Suprapubic skin (tissue), 4 donors: ENCODE measurements at regions not wholly inside any gene's neighbourhood (a gene's known extent, or its start where the extent isn't known, plus 50 kb on each side); places are given as distances from the start of the nearest gene placed in this dataset.

ENCODE experiments used
- EP300 ChIP-seq: sonication (generic); formaldehyde crosslinking; IDR thresholded peaks from one replicate; pipeline ENCODE4 v1.6.1; 2017; ENCODE audit warnings: antibody characterized with exemption
- POLR2A ChIP-seq, 2 donors: fragments of 450-650 bp; IDR thresholded peaks; one replicate each; pipeline ENCODE4 v1.6.1; 2017; ENCODE audit warnings: antibody characterized with exemption in 2 of 2, mild to moderate bottlenecking in 2 of 2, moderate library complexity in 2 of 2
- POLR2AphosphoS5 ChIP-seq, 3 donors: sonication (generic); formaldehyde crosslinking; IDR thresholded peaks; one replicate each; pipeline ENCODE4 v1.6.1; 2017; ENCODE audit warnings: antibody characterized with exemption in 3 of 3
- TF ChIP-seq, protein P1 (sequence below), 2 donors: fragments of 200-600 bp in 1 of 2; fragments of 450-650 bp in 1 of 2; sonication (generic) in 1 of 2; IDR thresholded peaks; one replicate each; pipeline ENCODE4 v1.5.1; 2016 to 2019; ENCODE audit warnings: antibody characterized with exemption in 2 of 2, mild to moderate bottlenecking in 1 of 2, moderate library complexity in 1 of 2

- TF ChIP-seq, protein P1, sequence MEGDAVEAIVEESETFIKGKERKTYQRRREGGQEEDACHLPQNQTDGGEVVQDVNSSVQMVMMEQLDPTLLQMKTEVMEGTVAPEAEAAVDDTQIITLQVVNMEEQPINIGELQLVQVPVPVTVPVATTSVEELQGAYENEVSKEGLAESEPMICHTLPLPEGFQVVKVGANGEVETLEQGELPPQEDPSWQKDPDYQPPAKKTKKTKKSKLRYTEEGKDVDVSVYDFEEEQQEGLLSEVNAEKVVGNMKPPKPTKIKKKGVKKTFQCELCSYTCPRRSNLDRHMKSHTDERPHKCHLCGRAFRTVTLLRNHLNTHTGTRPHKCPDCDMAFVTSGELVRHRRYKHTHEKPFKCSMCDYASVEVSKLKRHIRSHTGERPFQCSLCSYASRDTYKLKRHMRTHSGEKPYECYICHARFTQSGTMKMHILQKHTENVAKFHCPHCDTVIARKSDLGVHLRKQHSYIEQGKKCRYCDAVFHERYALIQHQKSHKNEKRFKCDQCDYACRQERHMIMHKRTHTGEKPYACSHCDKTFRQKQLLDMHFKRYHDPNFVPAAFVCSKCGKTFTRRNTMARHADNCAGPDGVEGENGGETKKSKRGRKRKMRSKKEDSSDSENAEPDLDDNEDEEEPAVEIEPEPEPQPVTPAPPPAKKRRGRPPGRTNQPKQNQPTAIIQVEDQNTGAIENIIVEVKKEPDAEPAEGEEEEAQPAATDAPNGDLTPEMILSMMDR (IDR thresholded peaks at IDR 0.05) = no peak
- no peak for TF ChIP-seq POLR2A (IDR thresholded peaks at IDR 0.05)
- no peak for TF ChIP-seq POLR2AphosphoS5 (IDR thresholded peaks at IDR 0.05)
- TF ChIP-seq EP300 = no peak
These were observed 208.4 kb downstream of the CENPW start for GRCh38 chr6:126548300-126548699.
